ENCODE measurements at regions not wholly inside any gene's neighbourhood (a gene's known extent, or its start where the extent isn't known, plus 50 kb on each side); places are given as distances from the start of the nearest gene placed in this dataset.
"Not testable (repeated sequence)": the region's sequence is repeated elsewhere in the genome, so short reads cannot be mapped to it uniquely, and the experiment has no call there.

- H3K4me3 Mint-ChIP-seq (ENCODE audit: unreplicated experiment): no peak overlapping the region
Observed at GRCh38 chr15:91413142-91413541, 313.1 kb downstream of the SV2B start.

GRCh38 chr15:91414124-91414523, 314.1 kb downstream of the SV2B start:
- Mint-ChIP-seq H3K27ac (ENCODE audit: unreplicated experiment) (no peak overlapping the region), H3K4me1 (ENCODE audit: unreplicated experiment) (no peaks in the 10 kb centered on the region), H3K4me3 (ENCODE audit: unreplicated experiment) (no peak overlapping the region), H3K9me3 (ENCODE audit: unreplicated experiment) (peaks cover 5% of the 10 kb centered on the region), H3K27me3 (ENCODE audit: unreplicated experiment) (no peaks in the 10 kb centered on the region), H3K36me3 (ENCODE audit: unreplicated experiment) (no peaks in the 10 kb centered on the region)
- no peak for DNase-seq (ENCODE audit: extremely low spot score, unreplicated experiment)
- TF ChIP-seq, protein P1, sequence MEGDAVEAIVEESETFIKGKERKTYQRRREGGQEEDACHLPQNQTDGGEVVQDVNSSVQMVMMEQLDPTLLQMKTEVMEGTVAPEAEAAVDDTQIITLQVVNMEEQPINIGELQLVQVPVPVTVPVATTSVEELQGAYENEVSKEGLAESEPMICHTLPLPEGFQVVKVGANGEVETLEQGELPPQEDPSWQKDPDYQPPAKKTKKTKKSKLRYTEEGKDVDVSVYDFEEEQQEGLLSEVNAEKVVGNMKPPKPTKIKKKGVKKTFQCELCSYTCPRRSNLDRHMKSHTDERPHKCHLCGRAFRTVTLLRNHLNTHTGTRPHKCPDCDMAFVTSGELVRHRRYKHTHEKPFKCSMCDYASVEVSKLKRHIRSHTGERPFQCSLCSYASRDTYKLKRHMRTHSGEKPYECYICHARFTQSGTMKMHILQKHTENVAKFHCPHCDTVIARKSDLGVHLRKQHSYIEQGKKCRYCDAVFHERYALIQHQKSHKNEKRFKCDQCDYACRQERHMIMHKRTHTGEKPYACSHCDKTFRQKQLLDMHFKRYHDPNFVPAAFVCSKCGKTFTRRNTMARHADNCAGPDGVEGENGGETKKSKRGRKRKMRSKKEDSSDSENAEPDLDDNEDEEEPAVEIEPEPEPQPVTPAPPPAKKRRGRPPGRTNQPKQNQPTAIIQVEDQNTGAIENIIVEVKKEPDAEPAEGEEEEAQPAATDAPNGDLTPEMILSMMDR (IDR thresholded peaks at IDR 0.05): no peak

More at GRCh38 chr15:91413142-91413541, 313.1 kb downstream of the SV2B start:
- H3K4me1 Mint-ChIP-seq (ENCODE audit: unreplicated experiment): no peaks in the 10 kb centered on the region
- peaks cover 5% of the 10 kb centered on the region for H3K9me3 Mint-ChIP-seq (ENCODE audit: unreplicated experiment)
- no peaks in the 10 kb centered on the region for H3K27me3 Mint-ChIP-seq (ENCODE audit: unreplicated experiment)
- H3K36me3 Mint-ChIP-seq (ENCODE audit: unreplicated experiment): no peaks in the 10 kb centered on the region
- TF ChIP-seq, protein P1 (IDR thresholded peaks at IDR 0.05): no peak
- no peak for DNase-seq (ENCODE audit: extremely low spot score, unreplicated experiment)
- H3K27ac Mint-ChIP-seq (ENCODE audit: unreplicated experiment): no peak overlapping the region

DNA sequence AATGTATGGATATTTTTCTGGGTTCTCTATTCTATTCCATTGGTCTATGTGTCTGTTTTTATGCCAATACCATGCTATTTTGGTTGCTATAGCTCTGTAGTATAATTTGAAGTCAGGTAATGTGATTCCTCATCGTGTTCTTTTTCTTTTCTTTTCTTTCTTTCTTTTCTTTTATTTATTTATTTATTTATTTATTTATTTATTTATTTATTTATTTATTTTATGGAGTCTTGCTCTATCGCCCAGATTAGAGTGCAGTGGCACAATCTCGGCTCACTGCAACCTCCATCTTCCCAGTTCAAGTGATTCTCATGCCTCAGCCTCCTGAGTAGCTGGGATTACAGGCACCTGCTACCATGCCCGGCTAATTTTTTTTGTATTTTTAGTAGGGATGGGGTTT, 315.2 kb downstream of the SV2B start:
- not testable (repeated sequence) for H3K36me3 Mint-ChIP-seq (ENCODE audit: unreplicated experiment); H3K4me3 Mint-ChIP-seq (ENCODE audit: unreplicated experiment); H3K4me1 Mint-ChIP-seq (ENCODE audit: unreplicated experiment)

DNA sequence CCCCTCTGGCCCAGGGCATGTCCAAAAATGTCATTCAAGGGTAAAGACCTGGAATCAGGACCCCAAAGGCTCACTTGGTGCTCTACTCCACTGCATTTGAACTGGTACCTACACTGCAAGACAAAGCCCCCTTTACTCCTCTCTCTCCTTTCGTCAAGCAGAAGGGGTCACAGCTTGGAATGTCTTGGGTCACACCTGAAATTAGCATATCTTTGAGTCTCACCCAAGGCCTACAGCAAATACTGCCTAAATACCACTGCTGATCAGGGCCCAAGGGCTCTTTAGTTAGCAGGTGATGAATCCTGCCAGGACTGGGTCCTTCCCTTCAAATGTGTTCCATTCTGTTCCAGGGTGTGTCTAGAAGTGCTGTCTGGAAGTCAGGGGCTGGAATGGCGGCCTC, 320.6 kb downstream of the SV2B start:
- Mint-ChIP-seq H3K27ac (ENCODE audit: unreplicated experiment) (no peak overlapping the region), H3K27me3 (ENCODE audit: unreplicated experiment) (no peaks in the 10 kb centered on the region), H3K4me1 (ENCODE audit: unreplicated experiment) (no peaks in the 10 kb centered on the region), H3K9me3 (ENCODE audit: unreplicated experiment) (no peaks in the 10 kb centered on the region), H3K4me3 (ENCODE audit: unreplicated experiment) (no peak overlapping the region), H3K36me3 (ENCODE audit: unreplicated experiment) (no peaks in the 10 kb centered on the region)
- TF ChIP-seq, protein P1 (IDR thresholded peaks at IDR 0.05): no peak
- DNase-seq (ENCODE audit: extremely low spot score, unreplicated experiment): no peak

More for the DNA sequence above, 315.2 kb downstream of the SV2B start:
- not testable (repeated sequence) for H3K27me3 Mint-ChIP-seq (ENCODE audit: unreplicated experiment); DNase-seq (ENCODE audit: extremely low spot score, unreplicated experiment); H3K9me3 Mint-ChIP-seq (ENCODE audit: unreplicated experiment); H3K27ac Mint-ChIP-seq (ENCODE audit: unreplicated experiment)

- Mint-ChIP-seq H3K4me3 (ENCODE audit: unreplicated experiment) (no peak overlapping the region), H3K36me3 (ENCODE audit: unreplicated experiment) (no peaks in the 10 kb centered on the region), H3K27ac (ENCODE audit: unreplicated experiment) (no peak overlapping the region), H3K27me3 (ENCODE audit: unreplicated experiment) (no peaks in the 10 kb centered on the region), H3K9me3 (ENCODE audit: unreplicated experiment) (no peaks in the 10 kb centered on the region), H3K4me1 (ENCODE audit: unreplicated experiment) (no peaks in the 10 kb centered on the region)
- DNase-seq (ENCODE audit: extremely low spot score, unreplicated experiment): no peak
- TF ChIP-seq, protein P1 (IDR thresholded peaks at IDR 0.05): no peak
Observed at GRCh38 chr15:91422797-91423196, 322.7 kb downstream of the SV2B start.

GRCh38 chr15:91424001-91424400, 323.9 kb downstream of the SV2B start:
- TF ChIP-seq, protein P1 (IDR thresholded peaks at IDR 0.05): no peak
- Mint-ChIP-seq H3K4me1 (ENCODE audit: unreplicated experiment) (no peaks in the 10 kb centered on the region), H3K27me3 (ENCODE audit: unreplicated experiment) (no peaks in the 10 kb centered on the region), H3K27ac (ENCODE audit: unreplicated experiment) (no peak overlapping the region), H3K4me3 (ENCODE audit: unreplicated experiment) (no peak overlapping the region), H3K36me3 (ENCODE audit: unreplicated experiment) (no peaks in the 10 kb centered on the region), H3K9me3 (ENCODE audit: unreplicated experiment) (no peaks in the 10 kb centered on the region)
- no peak for DNase-seq (ENCODE audit: extremely low spot score, unreplicated experiment)
